IMR-90 (cell line): ENCODE measurements at regions not wholly inside any gene's neighbourhood (a gene's known extent, or its start where the extent isn't known, plus 50 kb on each side); places are given as distances from the start of the nearest gene placed in this dataset.

ENCODE experiments used
- ATAC-seq: fragments of 200-7000 bp; cut with Tn5 transposase; 2 replicates; pipeline ENCODE4 v1.9.1; 2020; ENCODE audit warnings: low read depth, mild to moderate bottlenecking, moderate library complexity
- BruUV-seq: library from RNA; stranded (reverse); fragments of 400-500 nt; replicated peaks from 2 replicates; lab custom pipeline; 2021; lab: Mats Ljungman, UMichigan
- CTCF ChIA-PET: fragments of 300-600 bp; formaldehyde crosslinking; extraction: SDS; loops from one replicate; lab custom pipeline; 2021; ENCODE audit warnings: antibody characterized with exemption; lab: Yijun Ruan, JAX
- POLR2A ChIA-PET: fragments of 300-600 bp; sonication (Branson Sonifier 250); formaldehyde crosslinking; loops from one replicate; lab custom pipeline; 2022; ENCODE audit warnings: antibody characterized with exemption; ENCODE audit not compliant: unreplicated experiment; lab: Charles Lee
- DNase-seq: peaks from one replicate; pipeline ENCODE4 v3.0.0; 2013
- H2AFZ ChIP-seq: replicated peaks from 2 replicates; pipeline ENCODE3; 2013; ENCODE audit warnings: low read length, mild to moderate bottlenecking; ENCODE audit not compliant: poor library complexity
- H2AK5ac ChIP-seq: 2 replicates; pipeline ENCODE4 v1.6.1; 2013; ENCODE audit warnings: low read depth, low read length, inconsistent platforms
- H2AK9ac ChIP-seq: replicated peaks from 2 replicates; pipeline ENCODE3; 2013; ENCODE audit warnings: mild to moderate bottlenecking, low read depth, low read length, moderate library complexity; ENCODE audit not compliant: poor library complexity
- H2BK120ac ChIP-seq: 2 replicates; pipeline ENCODE4 v1.6.1; 2013; ENCODE audit warnings: low read depth, low read length, inconsistent platforms
- H2BK15ac ChIP-seq: 3 replicates; pipeline ENCODE4 v1.6.1; 2013; ENCODE audit warnings: low read depth, low read length, inconsistent platforms
- H2BK20ac ChIP-seq: 2 replicates; pipeline ENCODE4 v1.6.1; 2013; ENCODE audit warnings: low read depth, mild to moderate bottlenecking, inconsistent platforms, low read length, moderate library complexity
- H2BK5ac ChIP-seq: 2 replicates; pipeline ENCODE4 v1.6.1; 2013; ENCODE audit warnings: mild to moderate bottlenecking, low read depth, low read length, inconsistent platforms; ENCODE audit not compliant: poor library complexity, severe bottlenecking
- H3K14ac ChIP-seq: replicated peaks from 2 replicates; pipeline ENCODE4 v1.6.1; 2013; ENCODE audit warnings: low read depth, low read length, inconsistent platforms
- H3K18ac ChIP-seq: 2 replicates; pipeline ENCODE4 v1.6.1; 2013; ENCODE audit warnings: low read depth, low read length, control low read depth
- H3K23ac ChIP-seq: 2 replicates; pipeline ENCODE4 v1.6.1; 2013; ENCODE audit warnings: low read depth, low read length, inconsistent platforms
- H3K27ac ChIP-seq: 2 replicates; pipeline ENCODE4 v1.5.1; 2013; ENCODE audit warnings: mild to moderate bottlenecking, control low read depth, low read length; ENCODE audit not compliant: insufficient read depth
- H3K27me3 ChIP-seq: 2 replicates; pipeline ENCODE4 v1.6.1; 2013; ENCODE audit warnings: low read length; ENCODE audit not compliant: control insufficient read depth, insufficient read depth
- H3K36me3 ChIP-seq: 2 replicates; pipeline ENCODE4 v1.6.1; 2013; ENCODE audit warnings: low read length, mixed read lengths; ENCODE audit not compliant: control insufficient read depth, insufficient read depth
- H3K4ac ChIP-seq: 2 replicates; pipeline ENCODE4 v1.6.1; 2013; ENCODE audit warnings: low read depth, low read length, inconsistent platforms
- H3K4me1 ChIP-seq: 2 replicates; pipeline ENCODE4 v1.6.1; 2013; ENCODE audit warnings: low read length, mixed read lengths; ENCODE audit not compliant: control insufficient read depth, insufficient read depth
- H3K4me2 ChIP-seq: 2 replicates; pipeline ENCODE4 v1.6.1; 2013; ENCODE audit warnings: low read depth, mild to moderate bottlenecking, control low read depth, low read length, moderate library complexity
- H3K4me3 ChIP-seq: 2 replicates; pipeline ENCODE4 v1.5.1; 2013; ENCODE audit warnings: low read depth, mild to moderate bottlenecking, control low read depth, low read length, moderate library complexity; ENCODE audit not compliant: insufficient read depth
- H3K56ac ChIP-seq: 2 replicates; pipeline ENCODE4 v1.6.1; 2013; ENCODE audit warnings: low read length, inconsistent platforms; ENCODE audit not compliant: insufficient read depth; ENCODE audit errors: extremely low read depth
- H3K79me1 ChIP-seq, 2 experiments: 2 replicates each; pipeline ENCODE4 v1.6.1; 2013; ENCODE audit warnings: low read length in 2 of 2, inconsistent platforms in 1 of 2, low read depth in 1 of 2
- H3K9ac ChIP-seq: 2 replicates; pipeline ENCODE4 v1.6.1; 2013; ENCODE audit warnings: low read depth, low read length, control low read depth
- H3K9me1 ChIP-seq: 2 replicates; pipeline ENCODE4 v1.6.1; 2013; ENCODE audit warnings: low read length, inconsistent platforms; ENCODE audit not compliant: insufficient read depth
- H3K9me3 ChIP-seq: 2 replicates; pipeline ENCODE4 v1.6.1; 2013; ENCODE audit warnings: low read length; ENCODE audit not compliant: control insufficient read depth, insufficient read depth
- H4K20me1 ChIP-seq: 2 replicates; pipeline ENCODE4 v1.6.1; 2013; ENCODE audit warnings: low read length, inconsistent platforms; ENCODE audit not compliant: insufficient read depth
- H4K5ac ChIP-seq: 2 replicates; pipeline ENCODE4 v1.6.1; 2013; ENCODE audit warnings: mild to moderate bottlenecking, low read depth, low read length, control low read depth
- H4K8ac ChIP-seq, 2 experiments: 2 replicates each; pipeline ENCODE4 v1.6.1; 2013; ENCODE audit warnings: low read depth in 2 of 2, low read length in 2 of 2, control low read depth in 1 of 2, inconsistent platforms in 1 of 2
- H4K91ac ChIP-seq: 2 replicates; pipeline ENCODE4 v1.6.1; 2013; ENCODE audit warnings: low read depth, low read length, inconsistent platforms; ENCODE audit not compliant: insufficient read depth
- BHLHE40 ChIP-seq: fragments of 150-350 bp; IDR thresholded peaks from 2 replicates; pipeline ENCODE4 v1.6.1; 2016; ENCODE audit warnings: mild to moderate bottlenecking, low read depth, low read length
- CTCF ChIP-seq: conservative IDR thresholded peaks from 2 replicates; pipeline ENCODE4 v1.5.1; 2012; ENCODE audit warnings: mild to moderate bottlenecking, low read depth, low read length, improper control_type of control experiment
- MAZ ChIP-seq: IDR thresholded peaks from 2 replicates; pipeline ENCODE4 v1.6.1; 2012; ENCODE audit warnings: low read depth, mild to moderate bottlenecking, low read length, improper control_type of control experiment, moderate library complexity, borderline replicate concordance
- MXI1 ChIP-seq: IDR thresholded peaks from 2 replicates; pipeline ENCODE4 v1.6.1; 2012; ENCODE audit warnings: low read depth, mild to moderate bottlenecking, low read length, moderate library complexity, borderline replicate concordance
- RFX5 ChIP-seq: IDR thresholded peaks from 2 replicates; pipeline ENCODE4 v1.8.0; 2012; ENCODE audit warnings: low read depth, mild to moderate bottlenecking, low read length, moderate library complexity
- SMC3 ChIP-seq: fragments of 150-350 bp; IDR thresholded peaks from 2 replicates; pipeline ENCODE4 v1.6.1; 2016; ENCODE audit warnings: low read depth, mild to moderate bottlenecking, antibody characterized with exemption, low read length, moderate library complexity
- USF2 ChIP-seq: fragments of 150-350 bp; IDR thresholded peaks from 2 replicates; pipeline ENCODE4 v1.6.1; 2017; ENCODE audit warnings: mild to moderate bottlenecking, antibody characterized with exemption, low read length, low read depth
- WGBS, 2 experiments: methylation state at CpG; one replicate each; pipeline versions ENCODE4 v1.1.5 to v1.1.7; 2013; ENCODE audit warnings: missing lambda C conversion rate in 2 of 2; ENCODE audit not compliant: insufficient read length in 1 of 2; ENCODE audit errors: extremely low coverage in 2 of 2; 5-methylcytosine and 5-hydroxymethylcytosine counted together
- dilution Hi-C: fragments of 300-500 bp; cut with HindIII; formaldehyde crosslinking; loops from one replicate; pipeline ENCODE4 v1.14.3; 2018; ENCODE audit warnings: low sequenced_read_pairs; ENCODE audit not compliant: unreplicated experiment
- in situ Hi-C: fragments of 300-500 bp; cut with MboI; formaldehyde crosslinking; loops from 3 replicates; pipeline ENCODE4 v1.14.3; 2019; ENCODE audit warnings: low sequenced_read_pairs, inconsistent platforms, mixed read lengths
- intact Hi-C: fragments of 100-400 bp; cut with micrococcal nuclease; formaldehyde crosslinking; loops from 2 replicates; pipeline ENCODE4 v1.10.0; 2022

GRCh38 chr4:24013668-24014422 lies 124.0 kb upstream of the PPARGC1A start:
- no peak overlapping the region for H4K91ac ChIP-seq
- in situ Hi-C loops: no loop called here

More at GRCh38 chr4:24013668-24014422, 124.0 kb upstream of the PPARGC1A start:
- H3K56ac ChIP-seq: no peak overlapping the region
- H2BK5ac ChIP-seq: no peak overlapping the region
- no peak overlapping the region for H3K27ac ChIP-seq
- H2BK120ac ChIP-seq: no peak overlapping the region
- H2AFZ ChIP-seq: no peak overlapping the region
- no peaks in the 10 kb centered on the region for H3K79me1 ChIP-seq
- H3K4me1 ChIP-seq: no peaks in the 10 kb centered on the region
- H3K14ac ChIP-seq: no peak overlapping the region
- ChIA-PET POLR2A (no interaction called here), CTCF (no interaction called here)
- no peaks in the 10 kb centered on the region for H4K20me1 ChIP-seq
- H2BK15ac ChIP-seq: no peak overlapping the region
- no peak overlapping the region for H4K5ac ChIP-seq
- intact Hi-C loops (no loop called here), dilution Hi-C loops (no loop called here)
- no peak for TF ChIP-seq MAZ
- no peak for TF ChIP-seq USF2
- no peak for TF ChIP-seq RFX5
- no peak for TF ChIP-seq CTCF
- no peak for TF ChIP-seq MXI1
- TF ChIP-seq BHLHE40: no peak
- TF ChIP-seq SMC3: no peak
- no peak overlapping the region for H2AK9ac ChIP-seq
- no peak for DNase-seq
- no peaks in the 10 kb centered on the region; the same call in 1 of the 2 replicates for H3K27me3 ChIP-seq
- no peak for ATAC-seq
- no peak overlapping the region for H2AK5ac ChIP-seq
- BruUV-seq: no TSS peak
- H3K18ac ChIP-seq: no peak overlapping the region
- no peak overlapping the region for H3K23ac ChIP-seq
- H3K36me3 ChIP-seq: no peaks in the 10 kb centered on the region
- no peak overlapping the region for H3K4ac ChIP-seq
- no peaks in the 10 kb centered on the region for H3K9me1 ChIP-seq
- H4K8ac ChIP-seq: no peak overlapping the region
- no peaks in the 10 kb centered on the region for H3K9me3 ChIP-seq
- H2BK20ac ChIP-seq: no peak overlapping the region
- H3K4me2 ChIP-seq: no peak overlapping the region
- no CpG with 5 or more reads among the region's 8 CpGs for WGBS, 2 experiments
- H3K4me3 ChIP-seq: no peak overlapping the region
- H3K9ac ChIP-seq: no peak overlapping the region
